HT-29 (cell line): ENCODE measurements at regions not wholly inside any gene's neighbourhood (a gene's known extent, or its start where the extent isn't known, plus 50 kb on each side); places are given as distances from the start of the nearest gene placed in this dataset.
A peak's percentile ranks its signal among the peaks of the same experiment; 100 is the strongest.

Experiments used
- DNase-seq: peaks from one replicate; pipeline ENCODE4 v3.0.0-alpha.2; 2015; ENCODE audit warnings: low spot score

DNA sequence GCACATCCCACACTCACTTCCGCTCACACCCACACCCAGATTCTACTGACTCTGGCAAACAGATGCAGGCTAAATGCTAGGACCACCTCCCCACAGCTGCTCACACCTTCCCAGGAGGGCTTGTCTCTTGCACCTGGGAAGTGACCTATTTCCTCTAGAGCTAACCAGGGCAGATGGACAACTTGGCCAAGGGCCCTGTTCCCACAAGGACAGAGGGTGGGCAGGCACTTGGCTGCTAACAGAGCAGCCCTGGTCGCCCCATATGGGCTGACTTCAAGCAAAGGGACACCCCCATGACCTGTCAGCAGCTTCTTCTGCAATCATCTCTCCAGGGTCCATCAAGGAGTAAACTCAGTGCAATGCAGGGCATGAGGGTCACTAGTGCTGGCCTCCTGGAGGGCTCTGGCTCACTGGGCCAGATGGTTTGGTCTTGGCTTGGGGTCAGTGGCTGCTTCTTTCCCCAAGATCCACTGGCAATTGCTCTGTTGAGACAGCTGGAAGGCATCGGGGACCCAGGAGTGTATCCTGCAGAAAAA lies 641.5 kb downstream of the PLPP3 start:
- DNase-seq, result no peak

DNA sequence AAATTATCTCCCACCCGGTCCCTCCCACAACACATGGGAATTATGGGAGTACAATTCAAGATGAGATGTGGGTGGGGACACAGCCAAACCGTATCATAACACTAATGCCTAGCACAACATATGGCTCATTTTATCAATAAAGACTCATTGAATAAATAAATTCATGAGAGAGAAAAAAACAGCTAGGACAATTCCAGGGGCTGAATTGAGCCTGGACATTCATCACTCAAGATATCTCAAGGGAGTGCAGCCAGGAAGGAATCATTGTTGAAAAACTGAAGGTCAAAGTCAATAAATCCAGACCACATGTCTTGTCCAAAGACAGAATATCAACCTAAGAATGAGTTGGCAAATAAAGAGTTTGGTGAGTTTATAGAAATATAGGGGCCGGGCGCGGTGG lies 644.1 kb downstream of the PLPP3 start:
- DNase-seq, result no peak

DNA sequence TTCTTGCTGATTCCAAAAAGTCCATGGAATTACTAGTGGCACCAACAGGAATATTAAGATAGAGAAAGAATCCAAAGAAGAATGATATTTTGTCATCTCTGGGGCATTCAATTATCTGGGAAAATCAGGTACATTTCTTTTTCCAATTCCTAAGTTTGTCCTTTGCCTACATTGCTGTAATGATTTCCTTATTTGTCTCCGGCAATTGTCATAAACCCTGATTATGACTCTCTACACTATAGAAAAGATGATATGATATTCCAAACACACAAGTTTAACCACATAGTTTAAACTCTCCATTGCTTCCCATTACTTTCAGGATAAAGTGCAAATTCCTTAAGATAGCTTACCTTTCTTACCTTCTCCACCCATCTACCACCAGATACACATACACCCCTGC lies 647.0 kb downstream of the PLPP3 start:
- DNase-seq, result no peak

DNA sequence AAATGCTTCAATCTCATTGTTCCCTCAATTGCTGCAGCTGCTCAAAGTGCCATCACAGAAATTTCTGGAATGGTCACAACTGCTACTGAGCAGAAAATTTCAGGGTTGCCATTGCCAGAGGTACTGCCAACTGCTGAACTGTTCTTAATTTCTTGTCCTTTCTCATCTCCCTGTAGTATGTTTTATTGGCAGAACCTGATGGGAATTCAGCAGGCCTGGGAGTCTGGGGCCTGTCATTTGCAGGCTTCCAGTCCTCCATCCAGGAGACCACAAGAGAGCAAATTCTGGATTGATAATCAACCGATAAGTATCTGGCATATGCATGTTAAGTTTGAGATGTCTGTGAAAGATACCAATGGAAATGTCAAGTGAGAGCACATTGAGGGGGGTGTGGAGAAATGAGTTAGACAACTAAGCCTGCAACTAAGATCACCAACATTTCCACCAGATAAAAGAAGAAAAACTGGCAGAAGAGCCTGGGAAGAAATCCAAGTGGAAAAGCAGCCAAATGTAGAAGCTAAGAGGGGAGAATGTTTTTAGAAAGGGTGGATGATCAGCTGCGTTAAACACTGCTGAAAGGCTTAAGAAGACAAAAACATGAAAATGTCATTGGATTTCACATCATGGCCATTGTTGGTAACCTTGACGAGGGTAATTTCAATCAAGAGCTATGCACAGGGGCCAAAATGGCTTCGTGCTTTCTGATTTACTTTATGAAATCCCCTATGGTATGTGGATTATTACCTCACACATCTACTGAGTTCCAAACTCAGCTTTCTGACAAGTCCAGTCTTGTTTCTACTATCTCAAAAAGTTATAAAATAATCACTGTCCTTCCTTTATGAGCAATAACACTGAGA lies 648.1 kb downstream of the PLPP3 start:
- no peak for DNase-seq

DNA sequence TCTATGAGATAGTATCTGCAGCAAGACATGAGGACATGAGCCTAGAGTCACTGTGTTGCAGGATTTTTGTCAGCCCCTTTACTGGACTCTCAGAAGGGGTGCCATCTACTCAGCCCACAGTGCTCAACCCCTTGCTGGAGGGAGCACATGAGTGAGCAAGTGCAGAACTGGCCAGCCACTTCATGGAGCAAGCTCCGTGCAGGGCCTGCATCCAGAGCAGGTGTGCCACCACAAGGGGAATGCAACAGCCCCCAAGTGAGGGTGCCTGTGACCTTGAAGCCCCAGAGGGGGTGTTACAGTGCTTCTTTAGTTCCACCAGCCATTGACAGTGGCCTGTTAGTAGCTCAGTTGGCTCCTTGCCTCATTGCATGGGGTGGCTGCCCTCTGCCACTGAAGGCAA lies 649.7 kb downstream of the PLPP3 start:
- no peak for DNase-seq

DNA sequence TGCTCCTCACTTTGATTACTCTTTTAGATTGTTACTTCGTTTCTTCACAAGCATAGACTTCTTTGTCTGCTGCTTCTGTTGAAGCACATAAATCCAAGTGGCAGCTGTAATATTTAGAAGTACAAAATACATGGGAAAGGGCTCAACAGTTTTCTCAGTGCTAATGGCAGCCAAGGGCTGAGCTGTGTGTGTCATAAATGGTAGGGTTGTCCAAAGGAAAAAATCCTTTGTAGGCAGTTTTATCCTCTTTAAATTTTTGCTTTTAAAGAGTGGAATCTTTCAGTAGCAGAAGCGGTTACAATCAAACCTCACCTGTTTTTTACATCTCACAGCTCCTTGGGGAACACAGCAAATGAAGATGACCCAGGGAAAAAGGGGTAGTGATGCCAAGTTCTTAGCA lies 650.8 kb downstream of the PLPP3 start:
- DNase-seq, result no peak

DNA sequence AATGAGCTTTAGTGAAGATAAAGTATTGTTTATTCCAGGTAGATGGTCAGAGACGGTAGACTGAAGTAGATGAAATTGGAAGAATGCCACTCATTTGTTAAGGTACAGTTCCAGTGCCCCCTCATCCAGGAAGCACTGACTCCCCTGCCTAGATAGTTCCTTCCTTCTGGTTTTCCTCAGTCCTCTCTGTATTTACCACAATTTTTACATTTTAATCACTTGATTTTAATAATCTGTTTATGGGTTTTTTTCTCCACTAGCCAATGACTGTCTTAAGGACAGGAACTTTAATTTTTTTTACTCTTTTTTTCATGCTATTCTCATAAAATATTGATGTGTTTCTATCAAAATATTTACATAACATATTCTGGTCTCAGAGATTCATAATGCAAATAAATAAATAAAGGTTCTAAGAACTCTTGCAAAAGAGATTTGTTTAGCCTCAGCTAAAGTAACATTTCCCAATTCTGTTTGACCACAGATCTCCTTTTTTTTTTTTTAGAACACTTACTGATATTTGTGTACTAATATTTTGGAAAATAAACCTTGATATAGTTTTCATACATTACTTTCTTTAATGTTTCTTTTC lies 651.6 kb downstream of the PLPP3 start:
- DNase-seq, result no peak

DNA sequence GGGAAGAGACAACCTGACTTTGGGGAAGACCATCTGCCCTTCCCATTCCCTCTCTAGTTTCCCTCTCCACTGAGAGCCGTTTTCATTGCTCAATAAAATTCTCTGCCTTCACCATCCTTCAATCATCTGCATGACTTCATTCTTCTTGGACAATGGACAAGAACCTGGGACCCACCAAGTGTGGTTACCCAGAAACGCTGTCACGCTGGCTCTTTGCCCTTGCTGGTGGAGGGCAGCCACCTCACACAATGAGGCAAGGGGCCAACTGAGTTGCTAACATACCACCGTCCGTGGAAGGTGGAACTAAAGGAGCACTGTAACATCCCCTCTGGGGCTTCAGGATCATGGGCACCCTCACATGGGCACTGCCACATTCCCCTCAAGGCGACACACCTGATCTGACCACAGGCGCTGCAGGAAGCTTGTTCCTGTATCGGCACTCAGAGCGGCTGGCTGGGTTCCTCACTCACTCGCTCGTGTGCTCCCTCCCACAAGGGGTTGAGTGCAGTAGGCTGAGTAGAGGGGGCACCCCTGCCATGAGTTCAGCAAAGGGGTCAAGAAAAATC lies 652.4 kb downstream of the PLPP3 start:
- DNase-seq, result no peak

DNA sequence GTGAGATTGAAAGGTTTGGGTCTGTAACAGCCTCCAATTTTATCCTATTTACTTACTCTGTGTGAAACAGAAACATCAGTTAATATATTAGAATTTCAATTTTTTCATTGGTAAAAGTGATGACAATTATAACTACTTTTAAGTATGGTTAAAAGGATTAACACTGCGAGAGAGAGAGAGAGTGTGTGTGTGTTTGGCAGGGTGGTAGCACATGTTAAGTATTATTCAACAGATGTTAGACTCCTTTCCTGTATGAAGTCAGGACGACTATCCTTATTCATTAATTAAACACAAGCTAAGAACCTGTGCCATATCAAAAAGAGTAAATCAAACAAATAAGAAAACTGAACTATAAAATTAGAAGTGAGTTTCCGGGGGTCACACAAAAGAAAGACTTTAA lies 662.5 kb downstream of the PLPP3 start:
- DNase-seq, result no peak

DNA sequence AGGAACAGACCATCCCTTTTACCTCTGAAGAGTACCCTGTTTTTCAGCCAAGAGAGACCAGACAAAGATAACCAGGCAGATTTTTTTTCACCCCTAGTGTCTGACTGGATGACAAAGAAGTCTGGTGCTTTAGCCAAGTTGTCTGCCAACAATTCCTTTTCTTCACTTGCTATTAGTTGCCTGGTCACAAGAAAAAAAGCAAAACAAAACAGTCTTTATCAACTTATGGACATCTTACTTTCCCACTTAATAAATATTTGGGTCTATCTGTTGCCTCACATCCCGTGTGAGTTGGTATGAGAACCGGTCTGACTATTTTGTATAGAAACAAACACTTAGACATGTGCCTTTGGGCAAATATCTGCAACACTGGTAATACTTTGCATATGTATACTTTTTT lies 662.9 kb downstream of the PLPP3 start:
- no peak for DNase-seq

DNA sequence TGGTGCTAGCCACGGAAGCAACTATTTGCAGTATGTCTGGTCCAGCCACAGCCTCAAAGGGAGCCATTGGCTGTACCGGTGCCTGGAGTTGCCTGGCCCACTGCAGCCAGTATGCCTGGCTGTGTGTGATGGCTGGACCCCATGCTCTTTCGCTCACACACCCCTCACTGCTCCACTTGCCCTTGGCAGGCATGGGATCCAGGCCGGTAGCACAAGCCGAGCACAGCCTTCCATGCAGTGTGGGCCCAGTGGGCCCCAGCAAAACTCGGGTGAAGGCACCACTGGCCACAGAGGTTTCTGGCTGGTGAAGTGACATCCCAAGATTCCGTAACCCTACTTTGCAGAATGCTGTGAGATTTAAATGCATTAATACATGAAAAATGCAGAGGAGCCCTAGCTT lies 665.8 kb downstream of the PLPP3 start:
- DNase-seq, result no peak

DNA sequence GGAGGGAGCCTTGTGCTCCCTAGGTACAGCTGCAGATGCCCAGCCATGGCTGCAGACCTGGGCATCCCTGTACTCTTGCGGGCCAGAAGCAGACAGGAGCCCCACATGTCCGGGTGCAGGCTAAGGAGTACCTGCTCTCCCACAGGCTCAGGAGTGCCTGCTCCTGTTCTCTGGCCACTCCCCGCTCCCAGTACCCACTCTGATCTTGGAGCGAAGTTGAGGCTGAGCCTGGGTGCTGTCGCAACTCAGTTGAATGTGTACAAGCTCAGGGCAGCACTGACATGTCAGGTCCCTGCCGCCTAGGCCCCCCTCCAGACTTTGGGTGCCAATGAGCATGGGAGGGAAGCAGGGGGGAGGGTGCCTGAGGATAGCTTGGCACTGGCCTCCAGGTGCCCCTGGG lies 666.9 kb downstream of the PLPP3 start:
- DNase-seq, result no peak

DNA sequence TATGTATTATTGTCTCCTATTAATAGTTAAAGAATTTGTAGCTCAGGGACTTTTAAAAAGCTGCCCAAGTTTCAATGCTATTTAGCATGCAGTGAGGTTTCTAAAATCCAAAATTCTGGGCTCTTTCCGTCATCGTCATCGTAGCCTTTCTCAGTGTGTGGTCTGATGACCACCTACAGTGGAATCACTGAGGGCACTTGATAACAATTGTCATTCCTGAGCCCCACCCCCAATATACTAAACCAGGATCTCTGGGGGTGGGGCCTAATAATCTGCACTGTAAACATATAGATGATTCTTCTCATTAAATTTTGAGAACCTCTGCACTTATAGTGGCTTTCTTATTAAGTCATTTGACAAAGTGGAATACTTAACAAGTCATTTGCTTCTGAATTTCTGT lies 674.8 kb downstream of the PLPP3 start:
- no peak for DNase-seq

DNA sequence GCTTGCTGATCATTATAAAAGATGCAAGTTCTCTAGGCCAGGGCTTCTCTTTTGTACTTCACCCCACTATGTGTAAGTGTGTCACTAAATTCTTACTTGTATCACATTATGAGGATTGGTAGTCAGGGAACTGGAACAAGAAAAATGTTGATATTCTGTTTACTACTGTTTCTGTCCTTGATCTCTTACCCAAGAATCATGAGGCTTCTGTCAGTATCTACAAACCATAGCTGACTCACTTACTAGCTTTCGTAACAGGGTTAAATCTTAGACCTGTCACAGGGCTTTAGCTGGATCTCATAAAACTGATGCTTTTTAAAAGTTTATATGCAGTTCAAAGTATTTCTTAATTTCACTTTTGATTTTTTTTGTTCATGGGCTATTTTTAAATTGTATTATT lies 681.2 kb downstream of the PLPP3 start:
- DNase-seq, result no peak

DNA sequence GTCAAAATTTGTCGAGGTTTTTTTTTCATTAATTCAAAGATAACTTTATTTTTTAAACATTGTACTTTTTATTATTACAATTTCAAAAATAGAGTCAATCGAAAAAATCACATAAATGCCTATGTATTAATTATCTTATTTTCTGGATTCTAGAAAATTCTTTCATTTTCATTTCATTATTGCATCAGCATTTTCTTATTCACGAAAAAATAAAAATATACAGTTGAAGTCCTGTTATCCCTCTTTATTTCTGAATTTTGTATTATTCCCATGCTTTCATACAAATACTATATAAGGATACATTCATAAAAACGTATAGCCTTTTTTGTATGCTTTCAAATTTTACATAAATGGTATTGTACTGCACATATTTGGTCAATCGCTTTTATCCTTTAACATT lies 681.0 kb upstream of the USP24 start:
- no peak for DNase-seq

DNA sequence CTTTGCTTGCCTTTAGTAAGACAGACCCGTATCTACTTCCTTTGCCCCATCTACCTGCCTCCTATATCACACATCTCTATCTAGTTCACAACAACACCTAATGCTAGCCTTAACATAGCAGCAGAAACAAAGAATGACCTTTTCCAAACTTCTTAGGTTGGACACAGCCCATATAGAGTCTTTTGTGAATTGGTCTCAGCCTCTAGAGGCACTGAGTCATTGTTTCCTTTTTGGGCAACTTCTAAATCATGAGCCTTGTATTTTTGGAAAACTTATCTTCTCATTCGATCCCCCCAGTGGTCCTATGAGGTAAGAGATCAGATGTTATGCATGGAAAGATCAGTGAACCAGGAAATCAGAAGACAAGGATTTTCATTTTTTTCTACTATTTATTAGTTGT lies 679.4 kb upstream of the USP24 start:
- no peak for DNase-seq

DNA sequence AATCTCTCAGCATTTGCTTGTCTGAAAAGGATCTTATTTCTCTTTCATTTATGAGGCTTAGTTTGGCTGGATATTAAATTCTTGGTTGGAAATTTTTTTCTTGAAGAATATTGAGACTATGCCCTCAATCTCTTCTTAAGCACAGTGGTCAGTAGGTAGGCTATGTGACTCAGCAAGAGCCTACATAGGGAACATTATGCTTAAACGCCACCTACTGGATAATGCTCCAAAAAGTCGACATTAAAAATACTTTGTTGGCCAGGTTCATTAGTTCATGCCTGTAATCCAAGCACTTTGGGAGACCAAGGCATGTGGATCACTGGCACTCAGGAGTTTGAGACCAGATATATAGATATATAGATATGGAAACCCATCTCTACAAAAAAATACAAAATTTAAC lies 678.0 kb upstream of the USP24 start:
- DNase-seq, result peak; percentile 63

DNA sequence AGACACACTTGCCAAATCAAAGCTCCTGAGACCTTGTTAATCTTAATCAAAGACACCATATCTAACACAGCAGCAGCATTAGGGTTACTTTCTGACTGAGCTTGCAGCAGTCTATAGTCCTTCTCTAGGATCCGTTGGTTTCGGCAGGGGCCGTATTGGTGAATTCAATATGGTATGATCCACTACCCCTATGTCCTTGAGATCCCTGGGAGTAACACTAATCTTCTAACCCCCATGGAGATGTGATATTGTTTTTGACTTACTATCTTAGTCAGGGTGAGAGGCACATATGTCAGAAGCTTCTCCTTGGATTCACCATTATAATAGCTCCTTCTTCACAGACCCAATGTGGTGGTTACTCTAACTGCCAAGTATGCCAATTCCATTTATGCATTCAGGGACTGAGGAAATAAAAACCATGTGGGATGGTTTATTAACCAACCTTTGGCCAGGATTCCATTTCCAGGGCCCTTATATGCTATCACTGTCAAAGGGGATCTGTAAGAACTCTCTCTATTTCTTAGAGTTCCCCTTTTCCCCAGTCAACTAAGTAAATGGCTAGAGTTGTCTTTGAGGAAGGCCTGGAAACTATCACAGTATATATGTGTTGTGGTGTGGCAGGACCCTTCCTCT lies 673.6 kb upstream of the USP24 start:
- DNase-seq, result no peak

DNA sequence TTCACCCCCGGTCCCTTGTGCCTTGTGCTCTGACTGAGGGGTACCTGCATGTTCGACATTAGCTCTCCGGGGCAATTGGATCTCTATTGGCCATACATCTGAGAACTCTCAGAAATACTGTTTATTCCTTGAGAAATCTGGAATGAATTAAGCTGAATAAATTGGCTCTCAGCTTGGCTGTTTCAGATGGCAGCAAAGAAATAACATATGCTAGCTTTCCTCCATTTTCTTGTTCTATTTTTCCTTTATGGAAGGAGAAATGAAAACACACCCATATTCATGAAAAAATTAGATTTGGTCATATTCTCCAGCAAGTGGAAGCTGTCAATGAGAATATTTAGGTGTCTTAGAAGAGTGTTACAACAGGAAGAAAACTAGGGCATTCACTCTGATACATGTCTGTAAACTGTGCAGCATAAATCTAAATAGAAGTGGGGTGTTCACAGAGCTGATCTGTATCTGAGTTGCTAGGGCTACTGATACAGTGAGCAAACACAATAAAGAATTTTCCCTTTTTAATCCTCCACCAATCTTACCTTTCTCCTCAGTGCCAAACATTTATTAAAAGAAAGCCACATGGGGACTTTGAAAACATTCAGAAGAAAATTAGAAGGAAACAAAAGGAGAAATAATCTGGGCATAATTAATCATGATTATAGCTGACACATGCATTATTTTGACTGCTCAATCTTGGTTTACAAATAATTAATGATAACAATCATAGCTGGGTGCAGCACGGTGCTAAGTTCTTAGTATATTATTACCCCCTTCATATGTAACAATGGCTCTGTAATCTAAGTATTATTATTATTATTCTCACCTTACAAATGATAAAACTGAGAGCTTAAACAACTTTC lies 671.9 kb upstream of the USP24 start:
- no peak for DNase-seq

DNA sequence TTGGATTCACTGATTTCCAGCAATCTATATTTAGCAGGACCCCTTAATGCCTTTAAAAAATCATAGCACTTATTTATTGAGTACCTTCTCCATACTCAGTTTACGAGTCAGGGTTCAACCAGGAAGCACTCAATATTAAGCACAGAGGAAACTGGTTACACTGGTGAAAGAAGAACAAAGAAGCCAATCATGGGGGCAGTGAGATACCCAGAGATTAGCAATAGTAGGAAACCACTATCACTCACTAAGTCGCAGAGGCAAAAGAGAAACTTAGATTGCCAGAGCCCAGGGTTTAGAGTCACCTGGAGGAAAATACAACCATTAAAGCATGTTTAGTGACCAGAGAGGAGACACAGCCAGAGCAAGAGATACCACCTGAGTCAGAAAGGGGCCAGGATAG lies 670.5 kb upstream of the USP24 start:
- no peak for DNase-seq

DNA sequence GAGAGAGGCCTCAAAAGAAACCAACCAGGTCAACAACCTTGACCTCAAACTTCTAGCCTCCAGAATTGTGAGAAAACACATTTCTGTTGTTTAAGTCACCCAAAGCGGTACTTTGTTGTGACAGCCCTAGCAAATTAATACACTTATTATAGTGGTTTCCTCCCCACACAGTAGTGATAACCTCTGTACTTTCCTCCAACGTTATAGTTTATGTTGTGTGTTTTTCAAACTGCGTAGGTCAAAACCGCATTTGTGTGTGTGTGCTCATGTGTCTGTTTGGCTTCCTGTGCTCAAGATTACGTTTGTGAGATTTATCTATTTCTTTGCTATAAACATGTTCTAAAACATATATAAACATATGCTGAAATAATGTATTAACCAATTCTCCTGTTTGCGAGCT lies 667.8 kb upstream of the USP24 start:
- no peak for DNase-seq

DNA sequence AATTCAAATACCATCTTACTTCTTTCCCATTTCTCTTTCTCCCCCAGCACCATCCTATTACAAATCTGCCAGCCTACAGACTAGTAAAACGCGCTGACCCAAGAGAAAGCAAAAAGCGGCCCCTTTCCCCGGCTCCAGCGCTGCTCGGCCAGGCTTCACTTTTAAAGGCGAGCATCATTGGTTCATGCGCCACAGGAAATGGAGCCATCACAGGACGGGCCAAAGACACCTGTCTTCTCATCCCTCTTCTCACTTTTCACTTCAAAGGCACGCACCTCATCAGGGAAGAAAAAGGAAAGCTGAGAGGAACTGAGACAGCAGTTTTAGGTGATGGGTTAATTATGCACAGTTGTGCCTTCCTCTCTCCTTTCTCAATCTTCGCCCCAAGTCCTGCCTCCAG lies 664.2 kb upstream of the USP24 start:
- DNase-seq, result no peak
